ENCODE measurements at regions not wholly inside any gene's neighbourhood (a gene's known extent, or its start where the extent isn't known, plus 50 kb on each side); places are given as distances from the start of the nearest gene placed in this dataset.

DNA sequence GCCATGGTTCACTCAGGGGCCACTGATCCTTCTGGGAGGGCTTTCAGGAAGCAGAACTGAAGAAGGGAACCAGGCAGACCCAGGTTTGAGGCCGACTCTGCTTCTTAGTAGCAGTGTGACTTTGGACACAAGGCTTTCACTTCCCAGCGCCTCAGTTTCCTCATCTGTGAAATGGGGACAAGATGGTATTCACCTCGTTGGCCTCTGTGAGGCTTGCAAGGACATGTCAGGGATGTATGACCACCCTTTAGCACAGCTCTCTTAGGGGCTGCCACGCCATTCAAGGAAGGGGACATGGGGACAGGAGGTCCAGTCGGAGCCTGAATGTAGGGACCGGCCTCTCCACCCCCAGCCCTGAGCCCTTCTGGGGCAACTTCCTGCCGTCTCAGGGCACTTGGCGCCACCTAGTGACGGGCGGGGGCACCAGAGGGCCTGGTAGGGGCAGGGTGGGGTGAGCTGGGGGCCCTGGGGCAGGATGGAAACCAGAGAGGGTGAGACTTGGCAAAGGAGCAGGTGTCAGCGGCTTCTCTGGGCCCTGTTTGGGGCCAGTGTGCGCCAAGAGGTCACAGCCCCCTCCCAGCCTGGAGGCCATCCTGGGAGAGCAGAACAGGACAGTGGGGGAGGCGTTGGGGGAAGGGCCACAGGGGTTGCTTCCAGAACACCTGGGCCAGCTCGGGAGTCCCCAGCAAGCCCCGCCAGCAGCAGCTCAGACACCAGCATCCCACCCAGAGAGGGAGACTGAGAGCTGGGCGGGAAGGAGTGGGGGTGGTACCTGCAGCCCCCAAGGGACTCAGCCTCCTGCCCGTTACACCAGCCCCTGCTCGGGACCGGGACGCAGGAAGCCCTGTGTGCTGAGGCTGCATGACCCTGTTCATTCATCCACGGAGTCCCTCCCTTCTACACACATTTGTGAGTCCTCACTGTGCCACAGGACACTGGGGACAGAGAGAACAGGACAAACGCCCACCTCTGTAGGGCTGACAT lies 102.5 kb upstream of the TARDBP start:
- TF ChIP-seq GATA2 (IDR thresholded peaks at IDR 0.05; ENCODE audit: low read depth, low read length) (no peak), GATA3 (IDR thresholded peaks at IDR 0.05; ENCODE audit: low read depth, low read length) (no peak)

DNA sequence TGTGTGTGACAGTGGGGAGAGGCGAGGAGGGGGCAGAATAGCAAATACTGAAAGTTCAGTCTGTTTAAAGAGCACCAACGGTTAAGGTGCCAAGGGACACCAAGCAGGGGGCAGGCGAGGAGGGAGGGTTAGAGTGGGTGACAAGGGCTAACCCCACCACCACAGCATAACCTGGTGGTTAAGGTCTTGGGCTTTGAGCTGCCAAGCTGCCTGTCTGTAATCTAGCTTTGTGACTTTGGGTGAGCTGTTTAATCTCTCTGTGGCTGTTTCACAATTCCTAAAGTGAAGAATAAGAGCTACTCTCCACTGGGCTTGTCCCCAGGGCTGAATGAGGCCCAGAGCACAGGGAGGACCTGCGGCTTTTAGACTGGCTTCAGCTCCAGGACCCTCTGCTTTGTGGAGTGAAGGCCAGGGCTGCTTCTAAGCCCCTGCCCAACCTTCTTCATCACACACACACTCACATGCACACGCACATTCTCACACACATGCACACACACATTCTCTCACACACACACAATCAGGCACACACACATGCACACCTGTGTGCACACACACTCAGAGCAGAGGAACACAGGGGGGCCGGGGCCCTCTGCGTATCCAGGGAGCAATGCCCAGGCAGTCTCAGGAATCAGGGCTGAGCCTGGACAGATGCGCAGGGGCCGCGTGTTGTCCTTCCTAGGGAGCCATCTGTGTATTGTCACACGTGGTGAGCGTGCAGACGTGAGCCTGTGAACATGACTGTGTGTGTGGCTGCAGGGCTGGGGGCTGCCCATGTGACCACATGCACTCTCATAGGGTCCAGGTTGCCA lies 101.6 kb upstream of the TARDBP start:
- TF ChIP-seq GATA2 (IDR thresholded peaks at IDR 0.05; ENCODE audit: low read depth, low read length) (no peak), GATA3 (IDR thresholded peaks at IDR 0.05; ENCODE audit: low read depth, low read length) (no peak)

DNA sequence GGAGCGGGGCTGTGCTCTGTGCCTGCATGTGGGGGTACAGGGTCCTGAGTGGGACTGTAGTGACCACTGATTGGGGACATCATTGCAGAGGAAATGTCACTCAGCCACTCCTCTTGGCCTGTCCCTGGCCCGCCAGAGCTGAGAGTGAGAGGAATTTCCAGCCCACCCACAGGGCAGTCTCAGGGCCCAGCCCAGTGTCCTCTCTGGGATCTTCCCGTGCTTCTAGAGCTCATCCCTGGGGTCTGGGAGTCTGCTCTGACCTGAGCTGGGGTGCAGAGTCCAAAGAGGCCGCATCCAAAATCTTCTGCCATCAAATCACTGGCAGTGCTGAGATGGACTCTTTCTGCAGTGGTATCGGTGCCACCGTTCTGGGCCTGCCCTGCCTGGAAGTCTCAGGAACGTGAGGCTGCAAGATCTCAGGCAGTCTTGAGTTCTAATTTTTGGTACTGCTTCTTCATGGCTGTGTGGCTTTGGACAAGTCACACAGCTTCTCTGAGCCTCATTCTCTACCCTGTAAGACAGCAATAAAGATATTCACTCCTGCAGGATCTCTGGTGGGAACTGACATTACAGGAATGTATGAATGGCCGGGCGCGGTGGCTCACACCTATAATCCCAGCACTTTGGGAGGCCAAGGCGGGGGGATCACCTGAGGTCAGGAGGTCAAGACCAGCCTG lies 100.8 kb upstream of the TARDBP start:
- no peak for TF ChIP-seq GATA2 (IDR thresholded peaks at IDR 0.05; ENCODE audit: low read depth, low read length)
- TF ChIP-seq GATA3 (IDR thresholded peaks at IDR 0.05; ENCODE audit: low read depth, low read length), result no peak

DNA sequence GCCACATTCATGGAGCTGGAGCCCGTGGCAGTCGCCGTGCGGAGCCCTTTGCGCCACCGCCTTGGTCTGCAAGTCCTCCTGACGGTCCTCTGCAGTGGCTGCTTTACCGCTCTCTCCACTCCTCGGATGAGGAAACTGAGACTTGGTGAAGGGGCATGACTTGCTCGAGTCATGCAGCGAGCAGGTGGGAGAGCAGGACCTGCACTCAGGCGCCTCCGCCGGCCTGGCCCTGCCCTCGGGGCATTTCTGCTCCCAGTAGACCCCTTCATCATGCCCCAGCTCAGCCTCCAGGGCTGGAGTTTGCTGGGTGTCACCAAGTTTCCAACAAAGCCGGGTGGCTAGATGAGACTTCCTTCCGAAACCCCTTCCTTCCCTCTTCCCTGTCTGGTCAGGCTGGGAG lies 100.0 kb upstream of the TARDBP start:
- TF ChIP-seq GATA3 (IDR thresholded peaks at IDR 0.05; ENCODE audit: low read depth, low read length) (no peak), GATA2 (IDR thresholded peaks at IDR 0.05; ENCODE audit: low read depth, low read length) (no peak)

DNA sequence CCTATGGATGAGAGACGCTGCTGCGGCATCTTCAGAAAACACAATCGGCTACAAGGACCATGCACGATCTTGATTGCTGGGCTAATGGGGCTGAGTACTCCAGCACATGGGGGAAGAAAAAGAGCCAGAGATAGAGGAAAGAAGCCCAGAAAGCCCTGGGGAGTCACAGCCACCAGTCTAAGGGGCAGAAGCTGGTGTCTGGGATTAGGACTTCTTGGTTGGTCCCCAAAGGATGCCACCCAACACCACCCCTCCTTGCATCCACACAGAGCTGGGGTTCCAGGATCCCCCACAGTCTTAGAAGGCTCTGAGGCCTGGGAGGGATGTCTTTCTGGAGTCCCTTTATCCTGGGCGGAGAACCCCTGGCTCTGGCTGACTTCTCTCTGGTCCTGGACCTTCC lies 98.4 kb upstream of the TARDBP start:
- no peak for TF ChIP-seq GATA3 (IDR thresholded peaks at IDR 0.05; ENCODE audit: low read depth, low read length)

DNA sequence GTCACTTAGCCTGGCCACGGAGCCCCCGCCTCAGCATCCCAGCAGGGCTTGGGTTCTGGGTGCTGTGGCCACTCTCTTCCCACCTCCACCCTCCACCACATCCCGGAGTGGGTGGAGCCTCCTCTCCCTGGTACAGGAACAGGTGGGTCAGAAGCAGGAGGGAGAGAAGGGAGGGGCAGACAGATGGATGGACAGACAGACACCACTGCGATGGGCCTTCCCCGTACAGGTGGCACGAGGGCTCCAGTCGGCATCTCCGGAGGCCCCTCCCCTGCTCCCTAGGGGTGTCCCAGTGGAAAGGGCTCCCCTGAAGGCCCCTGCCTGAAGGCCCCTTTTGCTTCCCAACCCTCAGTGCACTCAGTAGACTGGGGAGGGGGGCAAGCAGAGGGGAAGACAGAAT lies 96.9 kb upstream of the TARDBP start:
- TF ChIP-seq GATA2 (IDR thresholded peaks at IDR 0.05; ENCODE audit: low read depth, low read length) (no peak), GATA3 (IDR thresholded peaks at IDR 0.05; ENCODE audit: low read depth, low read length) (no peak)

DNA sequence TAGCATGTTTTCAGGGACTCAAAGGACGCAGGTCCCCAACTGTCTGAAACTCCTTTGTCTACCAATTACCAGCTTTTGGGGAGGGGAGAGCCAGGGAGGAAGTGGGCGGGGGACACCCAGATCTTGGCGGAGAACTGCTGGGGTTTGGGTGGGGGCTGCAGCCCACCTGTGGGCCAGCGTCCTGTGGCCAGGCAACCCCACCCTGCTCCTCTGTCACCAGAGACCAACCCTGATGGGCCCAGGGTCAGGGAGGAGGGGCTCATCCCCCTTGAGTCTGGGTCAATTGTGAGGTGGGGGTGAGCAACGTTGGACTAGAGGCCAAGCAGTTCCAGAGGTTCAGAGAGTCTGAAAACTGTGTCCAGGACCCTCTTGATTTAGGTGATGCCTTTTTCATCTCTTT lies 96.1 kb upstream of the TARDBP start:
- no peak for TF ChIP-seq GATA2 (IDR thresholded peaks at IDR 0.05; ENCODE audit: low read depth, low read length)
- TF ChIP-seq GATA3 (IDR thresholded peaks at IDR 0.05; ENCODE audit: low read depth, low read length), result no peak

DNA sequence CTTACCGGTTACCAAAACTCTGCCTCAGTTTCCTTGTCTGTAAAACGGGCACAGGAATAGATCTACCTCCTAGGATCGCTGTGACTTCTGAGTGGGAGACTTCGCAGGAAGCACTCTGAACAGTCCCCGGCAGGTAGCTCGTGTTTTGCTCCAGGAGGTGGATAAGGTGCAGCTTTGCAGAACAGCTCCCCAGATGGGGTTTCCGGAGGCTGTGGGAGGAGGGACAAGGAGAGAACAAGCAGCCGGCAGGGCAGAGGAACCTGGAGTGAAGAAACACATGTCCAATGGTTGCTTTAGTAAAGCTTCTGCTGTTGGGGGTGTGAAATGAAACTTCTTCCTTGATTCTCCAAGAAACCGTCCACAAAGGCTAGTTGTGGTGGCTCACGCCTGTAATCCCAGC lies 95.5 kb upstream of the TARDBP start:
- TF ChIP-seq GATA3 (IDR thresholded peaks at IDR 0.05; ENCODE audit: low read depth, low read length) (no peak), GATA2 (IDR thresholded peaks at IDR 0.05; ENCODE audit: low read depth, low read length) (no peak)

DNA sequence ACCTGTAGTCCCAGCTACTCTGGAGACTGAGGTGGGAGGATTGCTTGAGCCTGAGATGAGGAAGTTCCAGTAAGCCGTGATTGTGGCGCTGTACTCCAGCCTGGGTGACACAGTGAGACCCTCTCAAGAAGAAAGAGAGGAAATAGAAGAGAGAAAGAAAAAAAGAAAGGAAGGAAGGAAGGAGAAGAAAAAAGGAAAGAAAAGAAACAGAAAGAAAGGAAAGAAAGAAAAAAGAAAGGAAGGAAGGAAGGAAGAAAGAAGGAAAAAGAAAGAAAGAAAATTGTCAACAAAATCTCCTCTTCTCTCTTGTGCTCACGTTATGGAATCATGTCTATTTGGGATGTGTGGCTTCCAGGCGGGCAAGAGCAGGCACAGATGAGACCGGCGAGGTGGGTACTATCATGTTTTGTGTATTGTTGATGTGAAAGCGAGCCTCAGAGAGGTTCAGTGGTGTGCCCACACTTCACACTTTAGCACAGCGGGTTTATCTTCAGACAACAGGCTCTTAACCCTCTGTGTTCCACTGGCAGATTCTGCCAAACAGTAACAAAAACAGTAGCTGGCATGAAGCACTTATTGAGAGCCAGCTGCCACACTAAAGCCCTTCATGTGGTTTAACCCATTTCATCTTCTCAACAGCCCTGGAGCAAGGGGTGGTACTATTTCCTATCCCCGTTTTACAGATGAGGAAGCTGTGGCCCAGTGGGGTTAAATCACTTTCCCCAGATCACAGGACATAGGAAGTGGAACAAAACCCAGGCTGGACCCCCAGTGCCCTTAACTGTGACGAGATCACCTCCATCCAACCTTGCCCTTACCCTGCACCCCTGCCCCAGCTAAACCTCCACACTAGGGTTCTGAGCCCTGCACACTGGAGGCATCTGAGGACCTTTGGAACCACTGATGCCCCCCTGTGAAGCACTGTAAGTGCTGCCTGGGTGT lies 94.7 kb upstream of the TARDBP start:
- no peak for TF ChIP-seq GATA3 (IDR thresholded peaks at IDR 0.05; ENCODE audit: low read depth, low read length)
- TF ChIP-seq GATA2 (IDR thresholded peaks at IDR 0.05; ENCODE audit: low read depth, low read length), result no peak

DNA sequence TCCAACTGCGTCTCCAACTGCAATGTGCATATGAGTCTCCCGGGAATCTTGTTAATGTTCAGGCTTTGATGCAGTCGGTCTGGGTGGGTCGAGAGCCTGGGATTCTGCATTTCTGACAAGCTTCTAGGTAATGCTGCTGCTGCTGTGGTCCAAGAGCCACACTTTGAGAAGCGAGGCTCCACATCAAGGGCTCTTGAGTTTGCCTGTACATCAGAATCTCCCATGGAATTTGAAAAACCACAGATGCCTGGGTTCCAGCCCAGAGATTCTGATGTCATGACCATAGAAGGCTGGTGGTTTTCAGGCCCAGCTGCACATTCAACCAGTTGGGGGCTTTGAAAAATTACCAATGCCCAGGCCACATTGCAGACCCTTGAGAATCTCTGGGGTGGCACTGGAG lies 93.9 kb upstream of the TARDBP start:
- TF ChIP-seq GATA2 (IDR thresholded peaks at IDR 0.05; ENCODE audit: low read depth, low read length) (no peak), GATA3 (IDR thresholded peaks at IDR 0.05; ENCODE audit: low read depth, low read length) (no peak)

DNA sequence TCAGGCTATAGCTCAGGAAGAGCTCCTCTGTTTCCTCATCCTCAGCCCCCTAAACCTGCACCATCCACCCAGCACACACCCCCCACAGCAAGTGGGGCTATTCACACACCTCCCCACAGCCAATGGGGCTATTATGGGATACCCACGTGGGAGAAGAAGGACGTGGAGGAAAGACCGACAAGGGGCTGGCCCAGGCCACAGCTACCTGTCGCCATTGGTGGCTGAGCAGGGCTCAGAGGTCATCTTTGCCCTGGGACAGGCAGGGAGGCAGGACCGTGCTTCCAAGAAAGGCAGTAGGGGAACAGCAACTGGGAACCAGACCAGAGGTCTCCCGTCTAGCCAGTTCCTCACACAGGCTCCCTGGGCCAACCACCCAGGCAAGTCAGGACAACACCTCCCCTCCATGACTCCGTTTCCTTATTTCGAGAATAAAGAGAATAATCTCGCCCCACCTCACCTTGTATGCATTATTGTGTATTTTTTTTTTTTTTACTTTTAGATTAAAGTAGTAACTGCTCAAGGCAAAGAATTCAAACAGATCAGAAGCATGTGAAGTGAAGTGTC lies 92.3 kb upstream of the TARDBP start:
- no peak for TF ChIP-seq GATA2 (IDR thresholded peaks at IDR 0.05; ENCODE audit: low read depth, low read length)
- TF ChIP-seq GATA3 (IDR thresholded peaks at IDR 0.05; ENCODE audit: low read depth, low read length), result no peak

DNA sequence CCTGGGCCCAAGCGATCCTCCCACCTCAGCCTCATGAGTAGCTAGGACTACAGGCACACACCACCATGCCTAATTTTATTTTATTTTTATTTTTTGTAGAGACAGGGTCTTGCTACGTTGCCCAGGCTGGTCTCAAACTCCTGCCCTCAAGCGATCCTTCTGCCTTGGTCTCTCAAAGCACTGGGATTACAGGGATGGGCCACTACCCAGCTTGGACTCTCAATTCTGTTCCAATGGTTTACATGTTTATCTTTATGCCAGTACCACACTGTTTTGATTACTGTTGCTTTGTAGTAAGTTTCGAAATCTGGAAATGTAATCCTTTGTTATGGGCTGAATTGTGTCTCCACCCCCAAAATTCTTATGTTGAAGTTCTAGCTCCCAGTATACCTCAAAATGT lies 88.4 kb upstream of the TARDBP start:
- no peak for TF ChIP-seq GATA3 (IDR thresholded peaks at IDR 0.05; ENCODE audit: low read depth, low read length)
- no peak for TF ChIP-seq GATA2 (IDR thresholded peaks at IDR 0.05; ENCODE audit: low read depth, low read length)

DNA sequence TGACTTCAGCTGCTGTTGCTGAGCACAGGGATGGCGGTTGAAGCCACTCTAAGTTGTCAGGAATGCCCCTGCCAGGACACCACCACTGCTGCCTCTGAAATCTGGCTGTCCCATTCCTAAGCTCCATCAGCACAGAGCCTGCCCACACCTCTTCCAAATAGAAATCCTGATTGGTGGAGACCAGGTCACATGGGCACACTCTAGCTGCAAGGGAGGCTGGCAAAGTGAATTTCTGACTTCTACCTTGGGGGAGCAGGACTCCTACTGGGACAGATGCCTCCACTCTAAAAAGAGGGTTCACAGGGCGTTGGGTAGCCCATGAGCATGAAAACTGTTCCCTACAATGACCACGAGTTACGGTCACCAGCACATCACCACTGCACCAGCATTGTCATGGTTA lies 83.8 kb upstream of the TARDBP start:
- TF ChIP-seq GATA3 (IDR thresholded peaks at IDR 0.05; ENCODE audit: low read depth, low read length), result no peak
- TF ChIP-seq GATA2 (IDR thresholded peaks at IDR 0.05; ENCODE audit: low read depth, low read length), result no peak

All from SH-SY5Y (cell line).